HL-60 (cell line): ENCODE measurements at regions not wholly inside any gene's neighbourhood (a gene's known extent, or its start where the extent isn't known, plus 50 kb on each side); places are given as distances from the start of the nearest gene placed in this dataset.

Experiments
- CTCF ChIP-seq: IDR thresholded peaks from one replicate; pipeline ENCODE4 v1.5.1; 2011; ENCODE audit warnings: low read length, control low read depth, inconsistent platforms; ENCODE audit not compliant: insufficient read depth
- GABPA ChIP-seq: IDR thresholded peaks from 2 replicates; pipeline ENCODE4 v1.6.1; 2012; ENCODE audit warnings: low read depth
- POLR2AphosphoS5 ChIP-seq: IDR thresholded peaks from 2 replicates; pipeline ENCODE4 v1.6.1; 2012; ENCODE audit warnings: low read depth
- SPI1 ChIP-seq: IDR thresholded peaks from 2 replicates; pipeline ENCODE4 v1.6.1; 2012; ENCODE audit warnings: low read depth, mild to moderate bottlenecking, borderline replicate concordance

DNA sequence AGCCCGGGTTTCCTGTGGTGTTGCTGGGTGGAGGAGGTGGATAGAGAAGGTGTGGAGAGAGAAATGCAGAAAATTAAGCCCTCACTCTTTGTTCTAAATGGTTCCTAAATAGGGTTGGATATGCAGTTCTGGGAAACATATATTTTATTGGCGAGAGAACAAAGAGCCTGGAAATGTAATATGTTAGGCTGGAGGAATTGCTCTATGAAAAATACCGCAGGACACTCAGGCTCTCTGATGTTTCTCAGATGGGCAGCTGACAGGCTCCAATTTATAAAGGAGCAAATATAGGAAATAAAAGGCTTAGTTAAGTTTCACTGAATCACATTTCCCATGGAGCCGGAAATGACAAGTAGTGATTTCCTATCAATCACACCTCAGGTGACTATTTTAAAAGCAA lies 428.0 kb downstream of the TMEM135 start:
- TF ChIP-seq CTCF, result no peak
- TF ChIP-seq POLR2AphosphoS5, result no peak
- no peak for TF ChIP-seq GABPA
- TF ChIP-seq SPI1, result no peak
